GM06990 (cell line): ENCODE measurements at regions not wholly inside any gene's neighbourhood (a gene's known extent, or its start where the extent isn't known, plus 50 kb on each side); places are given as distances from the start of the nearest gene placed in this dataset.
A peak's percentile ranks its signal among the peaks of the same experiment; 100 is the strongest.

Source experiments
- DNase-seq: peaks from one replicate; pipeline ENCODE4 v3.0.0-alpha.2; 2011; ENCODE audit not compliant: insufficient read length; ENCODE audit errors: extremely low read depth
- H3K27me3 ChIP-seq: replicated peaks from 2 replicates; pipeline ENCODE4 v1.6.0; 2011; ENCODE audit warnings: low read length; ENCODE audit not compliant: control insufficient read depth, insufficient read depth
- H3K36me3 ChIP-seq: 2 replicates; pipeline ENCODE4 v1.5.1; 2011; ENCODE audit warnings: low read length; ENCODE audit not compliant: control insufficient read depth, insufficient read depth
- H3K4me3 ChIP-seq: replicated peaks from 2 replicates; pipeline ENCODE4 v1.5.1; 2011; ENCODE audit warnings: low read depth, mild to moderate bottlenecking, control low read depth, low read length
- TF ChIP-seq, protein P1 (sequence below): IDR thresholded peaks from 2 replicates; pipeline ENCODE4 v1.5.1; 2011; ENCODE audit warnings: low read length, control low read depth, mild to moderate bottlenecking, inconsistent platforms; ENCODE audit not compliant: insufficient read depth, poor library complexity, severe bottlenecking

DNA sequence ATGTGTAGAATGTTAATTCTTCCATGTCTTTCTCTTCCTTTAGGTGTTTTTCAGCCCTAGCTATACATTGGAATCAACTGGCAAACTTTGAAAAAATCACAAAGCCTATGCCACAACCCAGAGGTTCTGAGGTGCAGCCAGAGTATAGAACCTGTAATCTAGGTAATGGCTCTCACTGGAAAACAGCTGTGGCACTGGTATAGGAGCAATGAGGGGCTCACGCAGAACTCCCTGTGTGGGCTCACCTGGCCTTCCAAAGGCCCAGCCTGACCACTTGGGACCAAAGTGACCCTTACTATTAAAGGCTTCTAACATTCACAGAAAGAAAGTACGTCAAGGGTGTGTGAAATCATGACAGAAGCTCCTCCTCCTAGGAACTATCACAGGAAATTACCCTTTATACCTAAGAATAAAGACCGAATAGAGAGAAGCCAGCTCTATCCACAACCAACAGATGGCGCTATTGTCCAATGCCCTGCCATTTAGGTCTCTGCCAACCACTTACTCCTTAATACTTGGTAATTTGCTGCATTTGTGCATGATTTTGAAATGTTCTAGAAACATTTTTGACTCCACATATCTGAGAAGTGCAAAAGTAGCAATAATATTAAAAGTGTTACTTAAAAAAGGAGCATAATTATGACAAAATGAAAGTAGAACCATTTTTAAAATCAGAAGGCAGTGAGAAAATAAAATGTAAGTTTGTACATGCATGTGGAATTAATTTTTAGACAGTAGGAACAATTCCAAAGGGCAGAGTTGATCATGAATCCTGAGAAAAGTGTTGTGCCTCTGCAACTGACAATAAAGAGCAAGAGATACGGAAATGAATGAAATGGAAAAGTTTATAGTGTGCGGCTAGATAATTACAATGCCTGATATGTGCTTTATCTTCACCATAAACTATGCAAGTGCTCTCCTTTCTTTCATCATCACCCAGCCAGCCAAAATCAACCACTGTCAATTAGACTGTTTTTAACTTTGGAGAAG lies 93.1 kb upstream of the HAO2 start:
- TF ChIP-seq, protein P1, sequence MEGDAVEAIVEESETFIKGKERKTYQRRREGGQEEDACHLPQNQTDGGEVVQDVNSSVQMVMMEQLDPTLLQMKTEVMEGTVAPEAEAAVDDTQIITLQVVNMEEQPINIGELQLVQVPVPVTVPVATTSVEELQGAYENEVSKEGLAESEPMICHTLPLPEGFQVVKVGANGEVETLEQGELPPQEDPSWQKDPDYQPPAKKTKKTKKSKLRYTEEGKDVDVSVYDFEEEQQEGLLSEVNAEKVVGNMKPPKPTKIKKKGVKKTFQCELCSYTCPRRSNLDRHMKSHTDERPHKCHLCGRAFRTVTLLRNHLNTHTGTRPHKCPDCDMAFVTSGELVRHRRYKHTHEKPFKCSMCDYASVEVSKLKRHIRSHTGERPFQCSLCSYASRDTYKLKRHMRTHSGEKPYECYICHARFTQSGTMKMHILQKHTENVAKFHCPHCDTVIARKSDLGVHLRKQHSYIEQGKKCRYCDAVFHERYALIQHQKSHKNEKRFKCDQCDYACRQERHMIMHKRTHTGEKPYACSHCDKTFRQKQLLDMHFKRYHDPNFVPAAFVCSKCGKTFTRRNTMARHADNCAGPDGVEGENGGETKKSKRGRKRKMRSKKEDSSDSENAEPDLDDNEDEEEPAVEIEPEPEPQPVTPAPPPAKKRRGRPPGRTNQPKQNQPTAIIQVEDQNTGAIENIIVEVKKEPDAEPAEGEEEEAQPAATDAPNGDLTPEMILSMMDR: peak; percentile 88
- H3K36me3 ChIP-seq: no peaks in the 10 kb centered on the region
- DNase-seq: no peak
- H3K27me3 ChIP-seq: no peaks in the 10 kb centered on the region; the same call in 1 of the 2 replicates
- H3K4me3 ChIP-seq: no peak overlapping the region

DNA sequence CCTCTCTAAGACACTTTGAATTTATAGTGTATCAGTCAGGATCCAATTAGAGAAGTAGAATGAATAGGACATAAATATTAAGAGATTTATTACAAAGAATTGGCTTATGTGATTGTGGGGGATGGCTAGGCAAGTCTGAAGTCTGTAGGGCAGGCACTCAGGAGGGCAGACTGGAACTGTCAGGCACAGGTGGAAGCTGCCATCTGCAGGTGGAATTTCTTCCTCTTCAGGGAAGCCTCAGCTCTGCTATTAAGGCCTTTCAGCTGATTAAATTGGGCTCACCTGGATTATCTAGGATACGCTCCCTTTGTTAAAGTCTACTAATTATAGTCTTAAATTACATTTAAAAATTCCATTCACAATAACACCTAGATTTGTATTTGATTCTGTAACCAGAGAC lies 92.0 kb upstream of the HAO2 start:
- no peak for DNase-seq
- no peaks in the 10 kb centered on the region for H3K36me3 ChIP-seq
- TF ChIP-seq, protein P1: peak; percentile 10
- H3K27me3 ChIP-seq: no peaks in the 10 kb centered on the region; the same call in 1 of the 2 replicates
- no peak overlapping the region for H3K4me3 ChIP-seq

DNA sequence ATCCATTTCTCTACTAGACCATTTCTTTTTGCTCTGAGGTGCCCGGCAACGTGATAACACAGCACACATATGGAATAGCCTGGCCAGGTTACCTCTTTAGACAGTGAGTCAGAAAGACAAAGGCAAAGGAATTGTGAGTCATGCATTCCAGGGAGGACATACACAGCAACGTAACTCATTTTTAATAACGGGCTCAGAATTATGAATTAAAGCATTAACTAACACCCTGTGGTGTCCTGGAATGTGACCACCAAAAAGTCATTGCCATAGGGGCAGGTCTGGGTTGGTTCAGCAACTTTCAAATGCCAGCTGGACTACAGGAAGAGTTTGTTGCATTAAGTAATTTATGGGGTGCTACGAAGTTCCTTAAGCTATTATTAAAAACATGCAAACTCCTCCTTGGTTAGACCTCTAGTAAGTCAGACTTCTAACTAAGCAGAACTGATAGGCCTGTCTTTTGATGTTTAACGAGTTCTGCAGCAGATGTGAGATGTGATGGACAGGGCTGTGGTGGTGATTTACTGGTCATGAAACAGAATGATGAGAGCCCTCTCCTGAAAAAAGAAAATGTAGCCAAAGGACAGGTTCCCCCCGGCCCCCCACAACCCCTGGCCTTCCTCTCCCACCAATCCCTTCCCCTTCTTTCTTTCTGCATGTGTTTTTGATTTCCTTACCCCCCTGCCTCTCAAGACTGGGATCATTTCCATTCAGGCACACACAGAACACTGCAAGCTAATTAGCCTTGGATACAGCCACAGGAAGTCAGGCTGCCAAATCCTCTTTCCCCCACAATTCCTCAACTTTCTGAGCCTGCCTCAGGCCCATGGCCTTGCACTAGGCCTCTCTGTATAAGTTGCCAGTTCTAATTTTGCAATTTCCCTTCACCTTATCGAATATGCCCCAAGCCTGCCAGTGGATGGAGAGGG lies 88.9 kb upstream of the HAO2 start:
- Histone ChIP-seq H3K27me3 (no peaks in the 10 kb centered on the region), H3K36me3 (no peaks in the 10 kb centered on the region), H3K4me3 (no peak overlapping the region)
- no peak for DNase-seq
- TF ChIP-seq, protein P1: no peak

DNA sequence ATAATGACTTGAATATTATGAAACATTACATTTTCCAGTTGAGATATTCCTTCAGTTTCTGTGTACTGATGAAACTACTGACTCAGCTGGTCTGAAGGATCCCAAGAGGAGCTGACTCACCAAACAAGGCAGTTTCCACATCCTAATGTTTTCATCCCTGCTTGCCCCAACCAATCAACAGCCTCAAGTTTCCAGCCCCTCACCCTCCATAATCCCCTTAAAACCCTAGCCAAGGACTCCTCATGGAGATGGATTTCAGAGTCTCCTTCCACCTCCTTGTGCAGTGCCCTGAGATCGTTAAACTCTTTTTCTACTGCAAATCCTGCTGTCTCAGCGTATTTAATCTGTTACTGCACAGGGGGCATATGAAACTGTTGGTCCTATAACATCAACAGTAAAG lies 83.1 kb upstream of the HAO2 start:
- H3K27me3 ChIP-seq: no peaks in the 10 kb centered on the region; the same call in 1 of the 2 replicates
- no peak for DNase-seq
- TF ChIP-seq, protein P1: no peak
- H3K36me3 ChIP-seq: no peaks in the 10 kb centered on the region
- no peak overlapping the region for H3K4me3 ChIP-seq

DNA sequence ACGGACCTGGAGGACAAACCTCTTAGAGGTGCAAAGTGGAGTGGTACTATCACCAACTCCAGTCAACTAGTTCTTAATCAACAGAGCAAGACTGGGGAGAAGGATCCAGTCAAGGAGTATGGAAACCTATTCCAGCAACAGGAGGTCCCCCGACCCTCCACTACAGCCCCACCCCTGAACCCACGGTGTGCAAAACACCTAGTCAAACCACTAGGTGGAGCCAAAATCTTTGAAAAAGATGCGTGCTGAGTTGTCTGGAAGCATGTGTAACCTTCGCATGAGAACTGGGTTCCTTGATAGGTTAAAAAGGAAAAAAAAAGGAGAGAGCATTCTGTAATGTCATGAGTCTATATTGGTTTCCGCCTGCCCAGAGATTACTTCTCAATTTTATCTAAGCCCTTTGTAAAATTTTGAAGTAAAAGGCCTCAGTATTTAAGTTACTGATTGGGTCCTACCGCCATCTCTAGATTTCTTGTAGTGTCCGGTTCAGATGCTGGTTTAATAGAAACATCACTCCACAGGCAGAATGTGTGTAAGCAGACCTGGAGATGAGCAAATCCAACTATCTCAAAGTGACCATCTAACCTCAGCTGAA lies 81.9 kb upstream of the HAO2 start:
- H3K4me3 ChIP-seq: no peak overlapping the region
- no peaks in the 10 kb centered on the region; the same call in 1 of the 2 replicates for H3K27me3 ChIP-seq
- no peaks in the 10 kb centered on the region for H3K36me3 ChIP-seq
- no peak for DNase-seq
- TF ChIP-seq, protein P1: peak; percentile 62
